ENCODE measurements at regions not wholly inside any gene's neighbourhood (a gene's known extent, or its start where the extent isn't known, plus 50 kb on each side); places are given as distances from the start of the nearest gene placed in this dataset.

- H4K8ac ChIP-seq (ENCODE audit: extremely low read depth, insufficient read depth, low read length), result no peak overlapping the region
- no peaks in the 10 kb centered on the region for H3K79me2 ChIP-seq (ENCODE audit: control insufficient read depth in 1 of 2, insufficient read depth in 2 of 2, low read length in 2 of 2)
- no peak overlapping the region for H3K27ac ChIP-seq (ENCODE audit: low read depth, low read length)
- no peaks in the 10 kb centered on the region for H3K79me1 ChIP-seq (ENCODE audit: low read depth, low read length)
- no peak overlapping the region for H2BK120ac ChIP-seq (replicated peaks; ENCODE audit: low read depth, low read length)
- no peaks in the 10 kb centered on the region for H3K36me3 ChIP-seq (ENCODE audit: control insufficient read depth in 2 of 4, insufficient read depth in 4 of 4, low read length in 3 of 4)
- no peak overlapping the region for H3K4me2 ChIP-seq (ENCODE audit: insufficient read depth in 1 of 2, low read depth in 2 of 2, low read length in 2 of 2)
- H3K23ac ChIP-seq (ENCODE audit: insufficient read length), result no peak overlapping the region
- H2AK5ac ChIP-seq (ENCODE audit: low read depth, low read length), result no peak overlapping the region
- peaks cover 0 to 2% (median 0%) of the 10 kb centered on the region in 4 experiments; a peak in 1 of 7 replicates for H3K4me1 ChIP-seq (replicated peaks in 1 of 4; ENCODE audit: control insufficient read depth in 3 of 4, insufficient read depth in 4 of 4, low read length in 3 of 4)
- DNase-seq (ENCODE audit: low read depth in 1 of 2, low spot score in 2 of 2) (no peak), FAIRE-seq (no peak)
- TF ChIP-seq MAX (IDR thresholded peaks at IDR 0.05) (no peak), ZNF274 (IDR thresholded peaks at IDR 0.05; ENCODE audit: borderline replicate concordance, extremely low read depth, low read length) (no peak), TEAD4 (IDR thresholded peaks at IDR 0.05; ENCODE audit: low read depth, low read length) (no peak), CTBP2 (IDR thresholded peaks at IDR 0.05; ENCODE audit: borderline replicate concordance, insufficient read depth, insufficient read length, low read length) (no peak), E2F6 (IDR thresholded peaks at IDR 0.05) (no peak), SAP30 (IDR thresholded peaks at IDR 0.05; ENCODE audit: insufficient read depth, insufficient replicate concordance, low read length) (no peak), CBX5 (IDR thresholded peaks at IDR 0.05; ENCODE audit: low read depth, low read length) (no peak), ATF3 (IDR thresholded peaks at IDR 0.05; ENCODE audit: insufficient read depth, low read depth, low read length) (no peak), GTF2F1 (IDR thresholded peaks at IDR 0.05; ENCODE audit: borderline replicate concordance, low read depth, low read length) (no peak), RAD21 (IDR thresholded peaks at IDR 0.05 in 1 of 2, conservative IDR thresholded peaks at IDR 0.05 in 1 of 2; ENCODE audit: low read depth in 2 of 2, low read length in 2 of 2) (no peak), JUND (IDR thresholded peaks at IDR 0.05; ENCODE audit: low read length) (no peak), SP2 (IDR thresholded peaks at IDR 0.05; ENCODE audit: low read length) (no peak), HDAC6 (IDR thresholded peaks at IDR 0.05; ENCODE audit: low read depth, low read length) (no peak), MAFK (IDR thresholded peaks at IDR 0.05; ENCODE audit: low read depth, low read length) (no peak)
- H3K9me3 ChIP-seq (ENCODE audit: insufficient read depth in 2 of 2, low read depth in 1 of 2, low read length in 1 of 2), result no peaks in the 10 kb centered on the region
- H4K20me1 ChIP-seq (replicated peaks in 1 of 2; ENCODE audit: control insufficient read depth in 1 of 2, insufficient read depth in 2 of 2, low read length in 2 of 2), result no peaks in the 10 kb centered on the region
- H2BK12ac ChIP-seq (ENCODE audit: low read depth, low read length), result no peak overlapping the region
- H4K91ac ChIP-seq (replicated peaks; ENCODE audit: insufficient read length, low read length), result no peak overlapping the region
- no peak overlapping the region for H3K4me3 ChIP-seq (ENCODE audit: extremely low read depth in 1 of 4, insufficient read depth in 2 of 4, low read depth in 3 of 4, low read length in 4 of 4)
- H3K27me3 ChIP-seq (replicated peaks in 1 of 4; ENCODE audit: control insufficient read depth in 3 of 4, extremely low read depth in 1 of 4, insufficient read depth in 3 of 4, low read length in 3 of 4), result no peaks in the 10 kb centered on the region
- no peak overlapping the region for H3K4ac ChIP-seq (replicated peaks; ENCODE audit: insufficient read length, low read depth, low read length)
- CTCF ChIA-PET (ENCODE audit: partially characterized antibody), result no interaction called here
- H2BK20ac ChIP-seq (ENCODE audit: low read length), result no peak overlapping the region
- no peak overlapping the region for H2BK5ac ChIP-seq (ENCODE audit: low read depth, low read length)
- no peak overlapping the region for H3K9ac ChIP-seq (replicated peaks in 1 of 4; ENCODE audit: extremely low read depth in 1 of 4, low read depth in 3 of 4, low read length in 3 of 4)
- no peak overlapping the region for H3K18ac ChIP-seq (ENCODE audit: extremely low read depth, low read length)
- H2AFZ ChIP-seq (ENCODE audit: low read length), result no peak overlapping the region
- H2BK15ac ChIP-seq (ENCODE audit: low read length), result no peak overlapping the region
- no peaks in the 10 kb centered on the region for H3K23me2 ChIP-seq (ENCODE audit: low read depth, low read length)
- no peak overlapping the region for H3K56ac ChIP-seq (replicated peaks; ENCODE audit: insufficient read length, low read depth, low read length)
- no peak overlapping the region for H3K14ac ChIP-seq (ENCODE audit: insufficient read length)
- POLR2A ChIA-PET (ENCODE audit: partially characterized antibody), result no interaction called here
- no peak overlapping the region for H4K5ac ChIP-seq (ENCODE audit: insufficient read length, low read depth, low read length)
These were observed 605.2 kb upstream of the CELF4 start for GRCh38 chr18:38170845-38171244.

All from H1 (cell line).